Activated T-cell treated with anti-CD3 and anti-CD28 coated beads, Interleukin-2, amount 50 U/mL, for 72 hours (primary cell): ENCODE measurements at regions not wholly inside any gene's neighbourhood (a gene's known extent, or its start where the extent isn't known, plus 50 kb on each side); places are given as distances from the start of the nearest gene placed in this dataset.

Experiments
- ATAC-seq, 2 donors: fragments of 150-1000 bp; cut with Tn5 transposase; replicated peaks in 1 of 2; 2 replicates each; pipeline ENCODE4 v1.10.0; 2021; ENCODE audit warnings: moderate library complexity in 2 of 2, mild to moderate bottlenecking in 1 of 2
- DNase-seq, 2 donors: peaks; one replicate each; pipeline ENCODE4 v3.0.0; 2021 to 2022; ENCODE audit warnings: mixed read lengths in 1 of 2
- H3K27ac Mint-ChIP-seq: one replicate; pipeline ENCODE4 v1.8.0; 2022; ENCODE audit warnings: mild to moderate bottlenecking, moderate library complexity, mixed read lengths
- H3K27me3 Mint-ChIP-seq: one replicate; pipeline ENCODE4 v1.8.0; 2022; ENCODE audit warnings: low read depth, mixed read lengths
- H3K36me3 Mint-ChIP-seq, 2 donors: one replicate each; pipeline ENCODE4 v1.8.0; 2022; ENCODE audit warnings: mixed read lengths in 2 of 2, mild to moderate bottlenecking in 1 of 2; ENCODE audit not compliant: insufficient read depth in 2 of 2
- H3K4me1 Mint-ChIP-seq: one replicate; pipeline ENCODE4 v1.8.0; 2022; ENCODE audit warnings: low read depth, mixed read lengths
- H3K4me3 Mint-ChIP-seq, 2 donors: one replicate each; pipeline ENCODE4 v1.8.0; 2022; ENCODE audit warnings: mild to moderate bottlenecking in 2 of 2, mixed read lengths in 2 of 2, moderate library complexity in 2 of 2
- H3K9me3 Mint-ChIP-seq, 2 donors: one replicate each; pipeline ENCODE4 v1.8.0; 2022; ENCODE audit warnings: mixed read lengths in 2 of 2

DNA sequence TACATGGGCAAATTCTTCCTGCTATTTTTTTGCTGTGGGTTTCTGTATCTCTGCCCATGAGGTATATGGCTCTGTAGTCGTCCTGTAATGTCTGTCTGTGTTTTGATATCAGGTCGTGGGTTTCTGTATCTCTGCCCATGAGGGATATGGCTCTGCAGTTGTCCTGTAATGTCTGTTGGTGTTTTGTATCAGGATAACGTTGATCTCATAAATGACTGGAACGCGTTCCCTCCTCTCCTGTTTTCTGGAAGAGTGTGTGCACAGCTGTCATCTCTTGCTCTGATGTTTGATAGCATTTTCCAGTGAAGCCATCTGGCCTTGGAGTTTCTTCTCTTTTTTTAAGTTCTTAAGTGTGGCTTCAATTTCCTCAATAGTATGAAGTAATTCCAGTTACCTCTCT is 57.2 kb downstream of the SOX1 start:
- Mint-ChIP-seq H3K4me1 (no peaks in the 10 kb centered on the region), H3K36me3 (no peaks in the 10 kb centered on the region), H3K27ac (no peak overlapping the region), H3K4me3 (no peak overlapping the region), H3K27me3 (peaks cover 18% of the 10 kb centered on the region), H3K9me3 (no peaks in the 10 kb centered on the region)
- ATAC-seq = no peak
- no peak for DNase-seq

DNA sequence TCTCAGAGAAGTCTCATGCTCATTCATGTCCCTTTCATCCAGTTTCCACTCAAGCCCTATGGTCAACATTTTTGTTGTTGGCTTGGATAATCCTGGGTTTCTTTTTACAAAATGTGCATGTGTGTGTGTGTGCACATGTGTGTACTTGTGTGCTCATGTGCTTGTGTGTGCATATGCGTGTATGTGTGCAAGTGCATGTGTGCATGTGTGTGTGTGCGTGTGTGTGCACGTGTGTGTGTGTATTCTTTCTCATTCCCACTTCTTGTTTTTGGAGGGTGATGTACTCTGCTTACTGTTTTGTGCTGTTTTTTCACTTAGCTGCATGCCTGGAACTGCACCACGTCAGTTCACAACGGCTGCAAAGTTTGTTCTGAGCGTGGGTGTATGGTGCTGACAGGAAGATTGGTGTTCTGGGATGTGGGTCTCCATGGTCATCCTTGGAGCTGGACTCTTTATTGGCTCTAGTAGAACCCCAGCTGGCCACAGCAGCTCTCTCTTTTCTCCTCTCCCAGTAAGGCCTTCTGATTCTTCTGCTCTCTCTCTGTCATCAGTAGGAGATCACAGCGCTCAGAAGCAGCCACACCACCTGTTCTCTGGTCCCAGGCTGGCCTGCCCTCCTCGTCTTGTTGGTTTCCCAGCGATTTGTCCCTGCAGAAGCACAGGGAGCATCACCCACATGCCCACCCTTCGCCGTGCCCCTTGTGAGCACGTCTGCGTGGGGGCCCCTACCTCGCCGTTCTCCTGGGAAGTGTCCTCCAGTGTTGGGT is 60.8 kb downstream of the SOX1 start:
- H3K4me3 Mint-ChIP-seq = no peak overlapping the region
- H3K27ac Mint-ChIP-seq = no peak overlapping the region
- H3K36me3 Mint-ChIP-seq = no peaks in the 10 kb centered on the region
- H3K9me3 Mint-ChIP-seq = no peaks in the 10 kb centered on the region
- H3K27me3 Mint-ChIP-seq = peaks cover 18% of the 10 kb centered on the region
- ATAC-seq = no peak
- DNase-seq = no peak
- no peaks in the 10 kb centered on the region for H3K4me1 Mint-ChIP-seq

DNA sequence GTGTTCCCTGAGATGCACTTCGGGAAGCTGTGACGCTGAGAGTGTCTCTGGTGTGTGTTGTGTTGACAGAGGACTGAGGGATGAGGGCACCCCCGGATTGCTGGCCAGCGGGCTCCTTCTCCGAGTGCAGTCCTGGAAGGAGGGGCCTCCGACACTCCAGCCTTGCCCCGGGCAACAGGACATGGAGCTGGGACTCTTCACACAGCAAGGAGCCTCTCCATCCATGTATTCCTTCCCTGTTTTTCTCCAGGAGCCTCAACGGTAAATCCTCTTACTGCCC is 61.3 kb downstream of the SOX1 start:
- Mint-ChIP-seq H3K9me3 (no peaks in the 10 kb centered on the region), H3K36me3 (no peaks in the 10 kb centered on the region), H3K27ac (no peak overlapping the region), H3K27me3 (peaks cover 18% of the 10 kb centered on the region), H3K4me3 (no peak overlapping the region), H3K4me1 (no peaks in the 10 kb centered on the region)
- DNase-seq (no peak), ATAC-seq (no peak)

DNA sequence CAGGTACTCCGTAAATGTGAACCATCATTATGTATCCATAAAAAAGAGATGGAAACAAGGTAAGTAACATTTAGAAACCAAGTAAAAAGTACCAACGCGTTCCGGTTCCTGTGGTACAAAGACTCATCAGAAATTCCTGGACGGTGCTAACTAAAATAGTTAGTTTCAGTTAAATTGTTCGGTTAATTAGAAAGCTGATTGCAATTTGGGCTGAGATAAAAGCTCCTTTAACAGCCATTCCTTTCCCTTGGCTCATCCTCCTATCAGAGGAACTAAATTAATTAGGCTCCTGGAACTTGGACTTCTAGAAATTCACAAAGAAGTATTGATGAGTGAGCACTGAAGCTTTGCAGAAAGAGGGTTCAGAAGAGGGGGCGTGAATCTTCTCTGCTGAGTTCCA is 63.5 kb downstream of the SOX1 start:
- ATAC-seq = no peak
- no peak for DNase-seq
- Mint-ChIP-seq H3K4me1 (no peaks in the 10 kb centered on the region), H3K4me3 (no peak overlapping the region), H3K36me3 (no peaks in the 10 kb centered on the region), H3K27ac (no peak overlapping the region), H3K27me3 (peaks cover 11% of the 10 kb centered on the region), H3K9me3 (no peaks in the 10 kb centered on the region)

DNA sequence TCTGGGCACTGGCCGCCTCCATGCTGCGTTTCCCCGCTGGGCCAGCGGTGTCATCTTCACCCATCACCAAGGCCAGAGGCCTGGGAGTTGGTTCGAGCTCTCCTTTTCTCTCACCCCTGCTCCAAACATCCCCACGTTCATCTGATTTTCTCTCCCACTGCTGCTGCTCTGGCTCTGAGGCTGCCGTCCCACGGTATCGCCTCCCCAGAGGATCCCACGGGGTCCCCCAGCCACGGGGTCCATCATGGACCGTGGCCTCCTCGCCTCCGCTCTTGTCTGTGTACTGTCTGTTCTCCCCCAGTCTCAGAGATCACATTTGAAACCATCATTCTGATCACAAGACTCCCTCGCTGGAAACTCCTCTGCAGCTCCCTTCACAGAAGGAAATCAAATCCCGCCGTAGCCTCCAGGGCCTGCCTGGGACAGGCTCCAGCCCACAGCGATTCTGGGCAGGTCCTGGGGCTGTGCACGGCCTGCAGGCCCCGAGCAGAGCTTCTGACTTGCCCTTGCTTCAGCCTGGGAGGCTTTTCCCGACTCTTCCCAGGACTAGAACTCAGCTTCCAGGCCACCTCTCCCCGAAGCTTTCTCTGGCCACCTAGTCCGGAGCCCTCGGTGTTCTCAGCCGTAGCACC is 64.2 kb downstream of the SOX1 start:
- Mint-ChIP-seq H3K4me3 (no peak overlapping the region), H3K27ac (no peak overlapping the region), H3K27me3 (peaks cover 11% of the 10 kb centered on the region), H3K4me1 (no peaks in the 10 kb centered on the region), H3K9me3 (no peaks in the 10 kb centered on the region), H3K36me3 (no peaks in the 10 kb centered on the region)
- no peak for DNase-seq
- no peak for ATAC-seq

DNA sequence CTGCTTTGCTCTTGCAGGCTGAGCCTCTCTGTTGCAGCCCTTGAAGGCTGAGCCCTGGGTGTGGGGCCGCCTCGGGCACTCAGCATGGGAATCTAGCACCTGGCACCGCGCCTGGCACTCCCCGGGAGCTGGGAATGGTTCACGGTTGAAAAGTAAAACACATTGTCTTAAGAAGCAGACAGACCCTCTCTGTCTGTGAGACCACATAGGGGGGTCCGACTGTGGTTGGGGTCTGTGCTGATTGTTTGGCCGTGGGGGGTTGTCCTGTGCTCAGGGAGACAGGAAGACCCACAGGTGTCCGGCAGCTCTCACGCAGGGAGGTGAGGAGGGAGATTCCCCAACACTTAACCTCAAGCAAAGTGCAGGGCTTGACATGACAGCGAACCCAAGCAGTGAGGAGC is 64.8 kb downstream of the SOX1 start:
- peaks cover 11% of the 10 kb centered on the region for H3K27me3 Mint-ChIP-seq
- no peaks in the 10 kb centered on the region for H3K4me1 Mint-ChIP-seq
- ATAC-seq = no peak
- H3K4me3 Mint-ChIP-seq = no peak overlapping the region
- no peaks in the 10 kb centered on the region for H3K9me3 Mint-ChIP-seq
- DNase-seq = no peak
- H3K27ac Mint-ChIP-seq = no peak overlapping the region
- no peaks in the 10 kb centered on the region for H3K36me3 Mint-ChIP-seq

DNA sequence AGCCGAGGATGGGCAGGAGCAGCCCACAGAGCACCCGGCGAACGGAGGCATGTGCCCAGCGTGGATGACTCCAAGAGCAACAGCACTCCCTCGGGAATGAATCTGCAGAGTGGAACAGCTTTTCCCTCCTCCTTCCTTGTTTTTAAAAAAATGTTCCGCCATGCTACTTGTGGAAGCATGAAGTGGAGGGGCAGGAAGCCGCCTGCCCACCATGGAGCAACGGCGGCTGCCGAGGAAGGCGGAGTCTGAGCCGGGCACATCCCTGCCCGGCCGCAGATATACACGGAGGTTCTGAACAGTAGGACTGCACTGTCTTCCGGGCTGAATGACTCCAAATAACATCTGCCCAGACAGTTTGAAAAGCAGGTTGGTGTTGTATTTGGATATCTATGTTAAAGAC is 65.2 kb downstream of the SOX1 start:
- H3K4me1 Mint-ChIP-seq = no peaks in the 10 kb centered on the region
- H3K36me3 Mint-ChIP-seq = no peaks in the 10 kb centered on the region
- H3K9me3 Mint-ChIP-seq = no peaks in the 10 kb centered on the region
- no peak overlapping the region for H3K27ac Mint-ChIP-seq
- H3K4me3 Mint-ChIP-seq = no peak overlapping the region
- ATAC-seq = no peak
- DNase-seq = no peak
- peaks cover 11% of the 10 kb centered on the region for H3K27me3 Mint-ChIP-seq

DNA sequence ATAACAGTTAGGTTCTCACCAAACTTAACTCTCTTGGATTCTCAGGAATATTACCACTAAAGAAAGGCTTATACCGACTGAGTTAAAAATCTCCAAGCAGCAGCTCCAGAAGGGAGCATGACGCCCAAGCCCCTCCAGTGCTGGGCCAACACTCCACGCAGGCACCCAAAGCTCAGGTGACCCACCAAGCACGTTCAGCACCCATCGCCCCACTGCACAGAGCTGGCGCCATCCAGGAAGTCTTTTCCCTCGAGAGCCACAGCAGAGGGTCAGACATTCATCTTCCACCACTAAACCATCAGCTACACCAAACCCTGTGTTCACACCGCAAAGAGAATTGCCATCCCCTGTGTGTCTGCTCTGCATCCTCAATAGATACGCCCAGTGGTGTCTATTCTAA is 65.7 kb downstream of the SOX1 start:
- no peaks in the 10 kb centered on the region for H3K9me3 Mint-ChIP-seq
- no peak overlapping the region for H3K27ac Mint-ChIP-seq
- ATAC-seq = no peak
- peaks cover 11% of the 10 kb centered on the region for H3K27me3 Mint-ChIP-seq
- H3K36me3 Mint-ChIP-seq = no peaks in the 10 kb centered on the region
- H3K4me3 Mint-ChIP-seq = no peak overlapping the region
- no peaks in the 10 kb centered on the region for H3K4me1 Mint-ChIP-seq
- DNase-seq = no peak

DNA sequence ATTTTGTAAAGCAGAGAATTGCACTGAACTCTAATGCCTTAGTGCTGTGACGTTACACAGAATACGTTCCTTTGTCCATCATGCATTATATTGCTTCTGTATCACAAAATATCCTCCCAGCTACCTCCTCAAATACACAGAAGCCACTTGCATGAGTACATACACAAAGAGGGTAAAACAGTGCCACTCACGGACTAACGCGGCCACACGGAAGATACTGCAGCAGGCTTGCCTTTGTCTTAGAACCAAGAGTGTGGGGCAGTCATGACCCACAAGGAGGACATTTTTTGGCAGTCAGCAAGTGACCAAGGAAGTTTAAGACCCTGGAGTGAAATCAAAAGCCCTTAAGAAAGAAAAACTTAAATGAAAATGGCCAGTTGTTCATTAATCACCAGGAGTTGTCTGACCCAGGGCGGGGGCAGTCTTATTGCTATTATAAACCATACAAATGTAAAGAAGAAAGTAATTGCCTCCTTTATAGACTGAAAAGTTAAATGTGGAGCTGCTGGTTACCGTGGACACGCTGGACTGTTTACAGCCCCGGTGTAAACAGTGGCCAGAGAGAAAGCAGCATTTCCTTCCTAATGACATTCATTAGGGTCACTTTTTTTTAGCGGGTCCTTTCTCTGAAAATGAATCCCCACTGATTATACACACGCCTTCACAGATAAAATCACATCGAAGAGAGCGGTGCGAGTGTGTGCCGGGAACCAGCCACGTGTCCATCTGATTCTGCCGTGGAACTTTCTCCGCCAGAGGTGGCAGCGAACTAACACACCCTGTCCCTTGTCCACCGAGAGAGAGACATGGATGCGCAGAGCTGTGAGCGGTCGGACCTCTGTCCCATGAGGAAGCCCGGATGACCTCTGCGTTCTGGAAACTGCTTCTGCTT is 66.8 kb downstream of the SOX1 start:
- DNase-seq = no peak
- no peak overlapping the region for H3K27ac Mint-ChIP-seq

DNA sequence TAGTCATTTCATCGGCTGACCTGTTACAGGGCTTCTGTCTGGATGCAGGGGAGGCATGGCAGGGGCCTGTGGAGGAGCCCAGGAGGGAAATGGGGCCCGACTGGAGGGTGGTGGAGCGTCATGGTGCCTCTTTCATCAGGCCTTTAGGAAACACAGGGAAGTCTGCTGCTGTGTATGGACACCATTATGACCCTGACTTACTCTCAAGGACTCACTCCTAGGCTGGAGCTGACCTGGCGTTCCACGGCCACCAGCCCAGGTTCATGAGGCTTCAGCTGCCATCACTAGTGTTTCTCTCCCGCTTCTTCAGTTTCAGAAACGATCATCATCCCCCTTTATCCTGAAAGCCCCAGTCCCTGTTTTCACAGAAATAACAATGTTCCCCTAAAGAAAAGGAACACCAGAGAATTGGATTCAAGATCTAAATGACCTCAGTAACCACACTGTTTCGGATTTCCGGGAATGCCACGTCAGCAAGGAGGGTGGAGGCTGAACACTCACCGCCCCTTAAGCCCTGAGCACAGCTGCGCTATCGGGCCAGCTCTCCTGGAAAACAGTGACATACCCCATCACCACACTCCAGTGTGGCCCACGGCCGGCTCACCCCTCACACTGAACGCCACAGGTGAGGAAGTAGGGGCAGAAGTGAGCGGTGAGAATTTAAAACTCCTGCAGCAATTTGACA is 67.6 kb downstream of the SOX1 start:
- H3K36me3 Mint-ChIP-seq = no peaks in the 10 kb centered on the region
- no peaks in the 10 kb centered on the region for H3K27me3 Mint-ChIP-seq
- H3K4me3 Mint-ChIP-seq = no peak overlapping the region
- ATAC-seq = no peak
- H3K9me3 Mint-ChIP-seq = no peaks in the 10 kb centered on the region
- DNase-seq = no peak
- no peak overlapping the region for H3K27ac Mint-ChIP-seq
- no peaks in the 10 kb centered on the region for H3K4me1 Mint-ChIP-seq

More for the DNA sequence above, 66.8 kb downstream of the SOX1 start:
- H3K27me3 Mint-ChIP-seq = peaks cover 1% of the 10 kb centered on the region
- no peak for ATAC-seq
- no peaks in the 10 kb centered on the region for H3K9me3 Mint-ChIP-seq
- no peak overlapping the region for H3K4me3 Mint-ChIP-seq
- no peaks in the 10 kb centered on the region for H3K36me3 Mint-ChIP-seq
- H3K4me1 Mint-ChIP-seq = no peaks in the 10 kb centered on the region

DNA sequence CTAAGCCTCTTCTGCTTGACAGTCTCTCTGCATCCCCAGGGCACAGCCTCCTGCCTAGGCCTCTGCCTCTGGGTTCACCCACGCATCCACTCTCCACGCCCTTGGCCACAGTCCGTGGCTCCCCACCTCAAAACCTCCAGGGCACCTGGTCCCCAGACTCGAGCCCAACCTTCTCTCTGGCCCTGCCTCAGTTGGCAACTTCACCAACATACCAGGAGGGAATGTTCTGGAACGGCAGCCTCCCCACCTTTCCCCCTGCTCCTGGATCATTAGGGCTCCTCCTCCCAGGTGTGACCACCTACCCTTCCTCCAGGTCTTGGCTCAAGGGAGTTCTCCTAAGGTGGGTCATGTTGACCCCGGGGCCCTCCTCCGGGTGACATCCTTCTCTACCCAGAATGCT is 69.1 kb downstream of the SOX1 start:
- Mint-ChIP-seq H3K27ac (no peak overlapping the region), H3K27me3 (no peaks in the 10 kb centered on the region), H3K9me3 (no peaks in the 10 kb centered on the region), H3K4me3 (no peak overlapping the region), H3K4me1 (no peaks in the 10 kb centered on the region), H3K36me3 (no peaks in the 10 kb centered on the region)
- no peak for ATAC-seq
- no peak for DNase-seq

DNA sequence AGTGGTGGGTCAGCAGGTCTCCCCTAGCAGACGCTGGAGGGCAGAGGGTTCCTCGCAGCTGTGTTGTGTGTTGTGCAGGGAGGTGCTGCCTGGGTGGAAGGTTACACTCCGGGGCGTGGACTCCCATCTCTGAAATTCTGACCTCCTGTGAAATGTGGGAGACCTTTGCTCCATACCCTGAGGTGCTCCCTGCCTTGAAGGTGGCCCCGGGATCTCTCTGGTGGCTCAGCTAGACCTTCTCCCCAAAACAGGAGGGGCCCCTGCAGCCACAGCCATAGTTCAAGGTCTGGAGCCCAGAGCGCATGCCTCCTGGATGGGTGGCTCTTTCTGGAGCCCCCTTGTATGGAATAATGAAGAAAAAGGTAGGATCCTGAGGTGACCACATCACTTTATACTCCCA is 70.2 kb downstream of the SOX1 start:
- H3K27me3 Mint-ChIP-seq = no peaks in the 10 kb centered on the region
- H3K9me3 Mint-ChIP-seq = no peaks in the 10 kb centered on the region
- no peak overlapping the region for H3K4me3 Mint-ChIP-seq
- no peak overlapping the region for H3K27ac Mint-ChIP-seq
- no peaks in the 10 kb centered on the region for H3K4me1 Mint-ChIP-seq
- DNase-seq = no peak
- no peaks in the 10 kb centered on the region for H3K36me3 Mint-ChIP-seq
- ATAC-seq = no peak

DNA sequence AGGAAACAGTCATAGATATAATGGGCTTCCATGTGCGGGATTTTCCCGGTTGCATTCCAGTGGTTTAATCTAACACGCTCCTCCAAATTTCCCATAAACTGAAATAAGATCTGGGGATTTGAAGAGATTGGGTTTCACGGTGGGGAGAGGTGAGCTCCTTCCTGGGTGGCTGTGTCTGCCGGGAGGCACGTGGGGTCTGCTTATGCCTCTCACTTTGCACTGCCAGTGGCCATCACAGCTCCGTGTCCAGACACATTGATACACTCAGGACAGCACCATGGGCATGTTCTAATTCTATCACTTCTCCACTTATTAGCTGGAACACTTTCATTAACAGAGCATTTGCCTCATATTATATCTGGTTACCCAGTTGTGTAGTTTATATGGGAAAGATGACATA is 73.4 kb downstream of the SOX1 start:
- Mint-ChIP-seq H3K36me3 (no peaks in the 10 kb centered on the region), H3K4me3 (no peak overlapping the region), H3K9me3 (no peaks in the 10 kb centered on the region), H3K4me1 (no peaks in the 10 kb centered on the region), H3K27ac (no peak overlapping the region), H3K27me3 (no peaks in the 10 kb centered on the region)
- no peak for ATAC-seq
- no peak for DNase-seq
